ENCODE measurements at regions not wholly inside any gene's neighbourhood (a gene's known extent, or its start where the extent isn't known, plus 50 kb on each side); places are given as distances from the start of the nearest gene placed in this dataset.

DNA sequence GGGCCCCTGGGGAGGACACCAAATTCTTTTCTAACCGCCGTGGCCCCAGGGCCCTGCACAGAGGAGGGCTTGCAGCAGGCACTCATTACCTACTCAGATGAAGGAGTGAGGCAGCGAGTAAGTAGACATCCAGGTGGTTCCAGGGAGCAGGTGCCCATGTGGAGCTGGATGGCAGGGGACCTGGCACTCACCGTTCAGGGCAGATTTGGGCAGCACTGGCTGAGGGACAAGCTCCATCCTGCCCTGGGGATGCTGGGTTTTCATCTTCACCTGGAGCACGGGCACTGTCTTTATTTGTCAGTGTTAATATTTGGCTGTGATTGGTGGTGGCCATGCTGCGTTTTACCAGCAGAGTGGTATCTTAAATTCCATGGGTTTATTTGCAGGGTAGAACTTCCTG is 1182.7 kb downstream of the BRD1 start:
- no peak for TF ChIP-seq CBFB (CRISPR knock-in tag; IDR thresholded peaks at IDR 0.05)
- no peak for TF ChIP-seq ZBTB25 (CRISPR knock-in tag; IDR thresholded peaks at IDR 0.05)
- no peak for TF ChIP-seq MATR3 (CRISPR knock-in tag; IDR thresholded peaks at IDR 0.05)

Data from HepG2 (cell line).